HG03025 (cell line): ENCODE measurements at regions not wholly inside any gene's neighbourhood (a gene's known extent, or its start where the extent isn't known, plus 50 kb on each side); places are given as distances from the start of the nearest gene placed in this dataset.

Experiments used
- ATAC-seq: cut with Tn5 transposase; IDR thresholded peaks from one replicate; pipeline ENCODE4 v1.9.1; 2021; ENCODE audit warnings: mild to moderate bottlenecking, moderate library complexity; ENCODE audit not compliant: unreplicated experiment, low FRiP score

DNA sequence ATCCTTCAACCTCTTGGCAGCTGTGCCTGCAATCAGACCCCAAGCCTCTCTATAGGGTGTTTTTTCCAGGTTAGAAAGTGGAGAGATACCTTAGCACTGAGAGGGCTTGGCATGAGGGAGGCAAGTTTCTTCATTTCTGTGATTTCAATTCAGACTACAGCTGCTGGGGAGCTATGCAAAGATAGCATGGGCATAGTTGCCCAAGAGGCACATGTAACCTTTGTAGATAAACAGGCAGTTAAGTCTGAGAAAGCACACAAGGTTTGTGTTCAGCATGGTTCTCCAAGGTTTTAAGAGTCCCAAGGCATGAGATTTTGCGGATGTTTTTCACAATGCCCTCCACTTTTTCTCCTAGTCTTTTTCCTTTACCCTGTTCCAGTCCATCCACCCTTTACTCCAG lies 385.0 kb upstream of the ETAA1 start:
- ATAC-seq, result no peak

DNA sequence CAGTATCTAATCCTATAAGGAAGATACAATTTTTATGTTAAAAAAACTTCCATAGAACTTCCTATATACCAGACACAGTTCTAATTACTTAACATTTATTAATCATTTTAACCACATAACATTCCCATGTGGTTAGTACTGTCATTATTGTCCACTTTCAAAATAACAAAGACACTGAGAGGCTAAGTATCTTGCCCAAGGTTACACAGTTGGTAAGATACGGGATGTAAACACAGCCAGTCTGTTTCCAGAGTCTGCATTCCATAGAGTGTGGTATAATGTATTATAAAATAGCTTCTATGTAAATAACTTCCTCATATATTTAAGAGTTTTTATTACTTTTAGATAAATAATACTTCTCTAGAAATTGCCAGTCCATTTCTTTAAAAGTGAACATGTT lies 383.3 kb upstream of the ETAA1 start:
- ATAC-seq, result no peak

DNA sequence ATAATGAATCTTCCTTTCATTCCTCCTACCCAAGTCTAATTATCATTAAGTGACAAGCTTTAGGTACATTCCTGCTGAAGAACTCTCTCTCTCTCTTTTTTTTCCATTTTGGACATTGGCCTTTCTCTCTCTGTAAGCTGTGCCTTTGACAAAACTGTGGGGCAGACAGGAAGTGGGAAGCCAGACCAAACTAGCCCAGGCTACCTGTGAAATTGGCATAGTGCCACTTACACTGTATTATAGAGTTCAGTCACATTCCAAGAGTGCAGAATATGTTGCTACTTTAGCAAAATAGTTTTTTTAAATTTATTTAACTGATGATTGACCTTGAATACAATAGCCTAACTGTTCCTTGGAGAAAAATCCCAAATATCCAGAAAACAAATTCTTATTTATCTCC lies 381.5 kb upstream of the ETAA1 start:
- no peak for ATAC-seq

- ATAC-seq, result no peak
Measured at GRCh38 chr2:67018301-67018700, 378.8 kb upstream of the ETAA1 start.

DNA sequence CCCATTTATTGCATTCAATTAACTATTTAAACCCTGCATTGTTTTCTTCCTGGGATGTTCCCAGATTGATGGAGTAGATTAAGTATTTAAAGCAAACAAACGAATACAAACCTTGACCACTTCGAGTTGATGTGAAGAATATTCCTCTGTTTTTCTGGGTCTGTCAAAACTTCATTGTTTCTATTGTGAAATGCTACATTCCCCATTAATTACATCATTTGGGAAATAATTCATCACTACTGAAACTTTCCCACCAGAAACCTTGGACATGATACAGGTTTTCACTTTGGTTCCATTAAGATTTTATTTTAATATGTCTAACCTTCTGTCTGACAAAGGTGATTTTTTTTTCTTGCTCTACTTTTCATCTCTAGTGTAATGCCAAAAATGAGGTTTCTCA lies 365.1 kb upstream of the ETAA1 start:
- no peak for ATAC-seq

- ATAC-seq, result no peak
Measured at GRCh38 chr2:67036444-67036843, 360.7 kb upstream of the ETAA1 start.

GRCh38 chr2:67037655-67038054 lies 359.5 kb upstream of the ETAA1 start:
- ATAC-seq, result no peak

- no peak for ATAC-seq
Measured at GRCh38 chr2:67038195-67038594, 358.9 kb upstream of the ETAA1 start.

DNA sequence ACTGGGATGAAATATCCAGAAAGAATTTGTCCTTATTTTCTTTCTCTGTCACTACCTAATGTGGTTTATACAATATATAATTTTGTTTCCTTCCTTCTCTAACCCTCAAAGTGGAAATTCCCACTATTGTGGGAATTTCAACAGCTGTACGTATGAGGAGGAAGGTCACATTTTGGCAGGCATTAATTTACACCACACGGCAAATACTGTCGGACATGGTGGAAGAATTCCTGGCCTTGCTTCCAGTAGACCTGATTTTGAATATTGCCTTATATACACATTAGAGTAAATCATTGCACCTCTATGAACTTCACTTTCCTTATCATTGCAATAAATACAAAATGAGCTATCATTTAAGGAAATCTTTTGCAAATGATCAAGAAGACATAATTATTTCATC lies 358.1 kb upstream of the ETAA1 start:
- ATAC-seq, result no peak

DNA sequence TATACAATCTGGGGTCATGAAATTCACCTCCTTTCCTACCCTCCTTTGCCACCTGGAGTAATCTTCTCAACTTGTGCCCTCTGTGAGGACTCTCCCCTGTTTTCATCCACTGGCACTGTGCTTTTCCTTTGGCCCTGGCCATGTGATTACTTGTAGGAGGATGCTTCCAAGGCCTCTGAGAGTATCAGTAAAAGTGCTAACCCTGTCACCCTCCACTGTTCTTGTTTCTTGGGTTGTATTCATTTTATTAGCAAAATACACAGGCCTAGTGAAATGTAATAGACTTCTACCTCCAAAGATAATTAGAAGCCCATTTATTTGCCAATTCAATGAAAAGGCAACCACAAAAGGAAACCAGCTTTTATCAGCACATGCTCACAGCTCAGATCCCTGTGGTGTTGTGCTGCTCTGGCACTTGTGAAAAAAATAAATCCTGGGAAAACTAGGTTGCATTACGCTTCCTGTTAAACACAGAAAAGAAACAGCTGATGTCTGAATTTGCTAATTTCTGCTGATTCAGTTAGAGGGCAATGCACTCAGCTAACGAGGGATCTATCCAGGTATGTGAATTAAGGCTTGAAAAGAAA lies 357.5 kb upstream of the ETAA1 start:
- no peak for ATAC-seq

- no peak for ATAC-seq
Measured at GRCh38 chr2:67041051-67041450, 356.1 kb upstream of the ETAA1 start.

DNA sequence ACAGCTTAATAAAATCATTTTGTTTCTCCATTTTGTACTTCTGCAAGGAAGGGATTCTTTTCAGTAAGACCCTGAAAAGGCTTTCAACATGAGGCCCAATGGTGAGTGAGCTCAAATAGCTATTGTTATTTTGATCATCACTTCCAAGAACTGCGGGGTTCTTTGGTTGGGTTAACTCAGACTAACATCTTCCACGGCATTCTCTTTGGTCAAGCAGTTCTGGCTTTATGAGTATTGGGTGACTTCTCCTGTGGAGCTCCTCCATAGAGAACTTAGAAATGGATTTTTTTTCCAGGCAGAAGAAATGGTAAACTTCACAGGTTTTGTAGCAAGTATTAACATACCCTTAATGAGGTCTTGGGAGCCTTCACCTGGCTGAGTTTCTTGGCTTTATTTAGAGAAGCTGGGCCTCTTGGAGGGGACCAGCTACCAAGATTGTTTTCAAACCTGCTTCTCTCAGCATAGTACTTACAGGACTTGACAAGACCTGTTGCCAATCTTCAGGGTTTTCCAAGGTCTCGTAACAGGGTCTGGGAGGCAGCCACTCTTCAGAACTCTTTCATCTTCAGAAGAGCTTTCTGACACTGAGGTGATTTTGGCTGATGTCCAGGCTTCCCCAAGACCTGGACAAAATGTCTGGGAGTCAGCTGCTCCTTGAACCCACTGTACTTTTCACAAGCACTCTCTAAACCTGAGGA lies 353.2 kb upstream of the ETAA1 start:
- ATAC-seq, result no peak

DNA sequence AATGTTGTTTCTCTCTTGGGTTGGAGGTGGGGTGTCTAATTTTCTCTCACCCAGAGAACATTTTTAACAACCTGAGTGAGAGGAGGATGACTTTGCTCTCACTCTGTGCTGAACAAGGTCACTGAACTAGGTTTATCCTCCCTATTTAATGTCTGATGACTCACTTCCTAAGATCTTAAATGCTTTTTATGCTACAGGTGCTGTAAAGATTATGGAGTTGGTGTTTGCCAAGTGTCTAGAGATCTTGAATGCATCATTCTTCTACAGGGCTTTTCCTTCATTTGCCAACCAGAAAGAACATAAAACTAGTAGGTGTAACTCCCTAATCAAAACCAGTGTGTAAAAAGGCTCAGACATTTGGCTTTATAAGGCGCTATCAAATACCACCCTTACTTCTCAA lies 350.5 kb upstream of the ETAA1 start:
- ATAC-seq, result no peak

DNA sequence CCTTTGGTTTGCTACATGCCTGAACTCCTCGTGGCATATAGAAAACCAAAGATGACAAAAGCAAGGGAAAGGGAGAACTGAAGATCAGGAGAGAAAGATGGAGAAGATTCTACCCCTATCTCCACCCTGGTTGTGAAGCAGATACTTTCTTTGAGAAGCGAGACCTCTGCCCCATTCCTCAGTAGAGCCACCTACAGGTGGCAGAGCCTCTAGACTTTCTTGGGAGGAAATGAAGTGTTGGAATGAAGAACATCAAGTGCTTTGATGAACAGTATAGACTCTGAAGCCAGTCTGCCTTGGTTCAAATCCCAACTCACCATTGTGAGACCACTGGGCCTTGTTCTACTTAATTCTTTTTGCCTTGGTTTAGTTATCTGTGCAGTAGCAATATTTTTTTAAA lies 348.8 kb upstream of the ETAA1 start:
- ATAC-seq, result no peak

DNA sequence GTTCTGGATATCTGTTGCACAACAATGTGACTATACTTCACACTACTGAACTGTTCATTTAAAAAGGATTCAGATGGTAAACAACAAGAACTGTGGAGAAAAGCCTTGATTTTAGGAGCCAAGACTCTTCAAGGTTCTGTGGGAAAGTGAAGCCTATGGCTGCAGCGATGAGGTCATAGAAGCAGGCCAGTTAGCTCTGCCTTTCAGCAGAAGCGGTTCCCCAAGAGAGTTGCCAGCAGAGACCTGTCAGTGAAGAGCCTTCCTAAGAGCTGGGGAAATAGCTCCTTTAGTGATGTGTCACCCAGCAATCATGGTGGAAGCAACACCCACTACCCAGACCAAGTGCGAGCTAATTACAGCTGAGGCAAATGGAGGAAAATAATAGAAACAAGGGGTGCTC lies 346.5 kb upstream of the ETAA1 start:
- no peak for ATAC-seq

- ATAC-seq, result no peak
Measured at GRCh38 chr2:67054728-67055127, 342.4 kb upstream of the ETAA1 start.

DNA sequence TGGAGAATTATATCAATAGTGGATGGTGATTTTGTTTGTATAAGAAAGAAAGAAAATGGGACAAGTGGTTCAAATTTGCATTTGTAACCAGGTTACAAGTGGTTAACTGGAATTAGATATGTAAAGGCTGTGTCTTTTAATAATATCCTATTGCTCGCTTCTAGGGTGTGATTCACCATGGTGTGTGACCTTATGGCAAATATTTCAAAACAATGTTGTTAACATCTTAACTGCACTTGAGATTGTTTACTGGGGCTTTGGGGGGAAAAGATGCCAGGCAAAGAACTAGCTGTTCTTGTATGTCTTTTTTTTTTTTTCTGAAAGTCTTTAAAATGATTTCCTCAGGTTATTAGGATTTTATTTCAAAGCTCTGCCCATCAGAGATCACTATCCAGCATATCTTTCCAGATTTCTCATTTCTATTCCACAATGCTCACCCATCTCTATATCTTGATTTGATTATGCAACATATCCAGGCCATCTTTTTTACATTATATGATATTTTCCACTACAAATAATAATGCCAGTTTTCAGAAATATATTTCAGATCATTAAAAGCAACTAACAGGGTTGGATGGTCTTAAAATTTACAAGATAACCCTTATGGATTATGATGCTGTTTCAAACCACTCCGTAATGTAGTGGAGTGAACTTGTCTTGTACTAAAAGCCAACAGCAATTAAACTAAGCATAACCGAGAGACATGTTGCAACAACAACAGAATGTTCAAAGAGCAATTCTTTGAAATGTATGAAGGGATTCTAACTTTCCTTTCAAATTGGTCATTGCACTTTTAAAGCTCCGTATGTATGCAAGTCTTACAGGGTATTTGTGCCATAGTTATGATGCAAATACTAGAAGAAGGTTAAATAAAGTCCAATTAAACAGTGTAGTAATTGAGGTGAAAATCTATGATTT lies 341.5 kb upstream of the ETAA1 start:
- no peak for ATAC-seq

DNA sequence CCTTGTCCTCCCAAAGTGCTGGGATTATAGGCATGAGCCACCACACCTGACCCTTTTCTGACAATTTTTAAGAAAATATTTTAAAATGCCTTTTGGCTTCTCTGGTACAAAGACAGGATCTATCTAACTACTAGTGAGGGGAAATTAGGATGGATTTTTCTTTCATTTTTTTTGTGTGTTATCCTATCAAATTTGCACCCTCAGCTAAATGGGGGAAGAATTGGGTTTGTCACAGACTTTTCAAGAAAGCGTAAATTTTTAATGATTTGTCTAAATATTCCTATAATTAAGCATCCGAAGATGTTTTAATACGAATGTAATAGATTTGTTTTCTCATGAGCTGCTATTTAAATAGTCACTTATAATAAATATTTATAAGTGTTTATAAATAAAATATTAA lies 340.0 kb upstream of the ETAA1 start:
- ATAC-seq, result no peak

GRCh38 chr2:67057901-67058703 lies 339.0 kb upstream of the ETAA1 start:
- no peak for ATAC-seq

- no peak for ATAC-seq
Measured at GRCh38 chr2:67065046-67065445, 332.1 kb upstream of the ETAA1 start.

GRCh38 chr2:67066782-67067181 lies 330.4 kb upstream of the ETAA1 start:
- ATAC-seq, result no peak
